GM23248 (cell line): ENCODE measurements at regions not wholly inside any gene's neighbourhood (a gene's known extent, or its start where the extent isn't known, plus 50 kb on each side); places are given as distances from the start of the nearest gene placed in this dataset.

ENCODE experiments used
- DNase-seq: peaks from one replicate; pipeline ENCODE4 v3.0.0-alpha.2; 2015
- H2AFZ ChIP-seq: fragments of 200-600 bp; sonication (generic); 2 replicates; pipeline ENCODE4 v1.6.1; 2016; ENCODE audit warnings: antibody characterized with exemption
- H3F3A ChIP-seq: fragments of 200-600 bp; sonication (generic); 2 replicates; pipeline ENCODE4 v1.6.1; 2016; ENCODE audit warnings: mild to moderate bottlenecking, antibody characterized with exemption, mixed run types; ENCODE audit not compliant: insufficient read depth
- H3K27ac ChIP-seq: fragments of 200-600 bp; sonication (generic); 2 replicates; pipeline ENCODE4 v1.5.1; 2016; ENCODE audit warnings: mild to moderate bottlenecking
- H3K27me3 ChIP-seq: fragments of 200-600 bp; sonication (generic); replicated peaks from 2 replicates; pipeline ENCODE4 v1.6.1; 2016; ENCODE audit warnings: mild to moderate bottlenecking; ENCODE audit not compliant: insufficient read depth
- H3K36me3 ChIP-seq: fragments of 200-600 bp; sonication (generic); 2 replicates; pipeline ENCODE4 v1.6.1; 2016; ENCODE audit warnings: low read depth, mild to moderate bottlenecking
- H3K4me1 ChIP-seq: fragments of 200-600 bp; sonication (generic); 2 replicates; pipeline ENCODE4 v1.6.1; 2016; ENCODE audit warnings: mild to moderate bottlenecking; ENCODE audit not compliant: insufficient read depth
- H3K4me2 ChIP-seq: fragments of 200-600 bp; sonication (generic); one replicate; pipeline ENCODE4 v1.6.1; 2016; ENCODE audit warnings: mild to moderate bottlenecking; ENCODE audit not compliant: unreplicated experiment
- H3K4me3 ChIP-seq: fragments of 200-600 bp; sonication (generic); 2 replicates; pipeline ENCODE4 v1.5.1; 2016; ENCODE audit warnings: mild to moderate bottlenecking
- H3K79me2 ChIP-seq: fragments of 200-600 bp; sonication (generic); 2 replicates; pipeline ENCODE4 v1.6.1; 2016; ENCODE audit warnings: mild to moderate bottlenecking; ENCODE audit not compliant: insufficient read depth
- H3K9ac ChIP-seq: fragments of 200-600 bp; sonication (generic); 2 replicates; pipeline ENCODE4 v1.6.1; 2016; ENCODE audit warnings: mild to moderate bottlenecking
- H3K9me2 ChIP-seq: fragments of 200-600 bp; sonication (generic); 2 replicates; pipeline ENCODE4 v1.6.1; 2016; ENCODE audit warnings: mixed run types, mild to moderate bottlenecking, moderate library complexity; ENCODE audit not compliant: insufficient read depth
- H3K9me3 ChIP-seq: fragments of 200-600 bp; sonication (generic); one replicate; pipeline ENCODE4 v1.6.1; 2017; ENCODE audit warnings: low read depth
- H4K20me1 ChIP-seq: fragments of 200-600 bp; sonication (generic); 2 replicates; pipeline ENCODE4 v1.6.0; 2016; ENCODE audit not compliant: insufficient read depth
- EZH2 ChIP-seq: fragments of 200-600 bp; sonication (generic); IDR thresholded peaks from 2 replicates; pipeline ENCODE4 v1.6.1; 2018; ENCODE audit warnings: antibody characterized with exemption, mild to moderate bottlenecking; ENCODE audit not compliant: insufficient read depth, poor library complexity, severe bottlenecking
- EZH2phosphoT487 ChIP-seq: fragments of 200-600 bp; sonication (generic); IDR thresholded peaks from 2 replicates; pipeline ENCODE4 v1.6.1; 2018; ENCODE audit warnings: antibody characterized with exemption, moderate library complexity, mild to moderate bottlenecking, low read depth; ENCODE audit not compliant: insufficient read depth
- WGBS, 2 experiments: methylation state at CpG; one replicate each; pipeline ENCODE4 v1.1.6; 2015 to 2017; ENCODE audit warnings: low lambda C conversion rate in 2 of 2, low coverage in 1 of 2; ENCODE audit errors: missing lambda C conversion rate in 2 of 2; 5-methylcytosine and 5-hydroxymethylcytosine counted together
- in situ Hi-C: fragments of 300-500 bp; cut with MboI; formaldehyde crosslinking; loops from 2 replicates; pipeline ENCODE4 v1.15.0; 2020

DNA sequence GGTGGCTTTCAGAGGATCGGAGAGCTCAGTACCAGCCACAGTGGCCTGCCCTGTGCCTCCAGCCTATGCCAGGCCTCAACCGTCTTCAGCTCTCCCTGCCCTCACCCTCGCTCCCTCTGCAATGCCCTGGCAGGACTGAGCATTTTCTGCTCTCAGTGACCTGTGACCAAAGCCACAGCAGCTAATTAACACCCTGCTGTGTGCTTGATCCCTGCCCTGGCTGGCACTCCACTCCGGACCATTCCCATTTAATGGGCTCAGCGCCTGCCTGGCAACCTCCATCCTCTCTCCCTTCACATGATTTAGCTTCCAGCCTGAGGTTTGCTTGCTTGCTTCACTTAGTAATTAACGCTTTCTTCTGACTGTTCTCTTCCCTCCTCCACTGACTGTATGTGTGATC, 287.5 kb downstream of the LRFN2 start:
- no peak overlapping the region for H3K4me2 ChIP-seq
- no peaks in the 10 kb centered on the region for H3K4me1 ChIP-seq
- TF ChIP-seq EZH2: no peak
- no peak for TF ChIP-seq EZH2phosphoT487
- no peaks in the 10 kb centered on the region for H3F3A ChIP-seq
- no peak overlapping the region for H3K4me3 ChIP-seq
- no peak overlapping the region for H2AFZ ChIP-seq
- WGBS, 2 experiments: 55 to 59% methylated on average over 6 of the region's 6 CpGs
- no peak overlapping the region for H3K9ac ChIP-seq
- DNase-seq: no peak
- H3K36me3 ChIP-seq: no peaks in the 10 kb centered on the region
- H3K79me2 ChIP-seq: no peaks in the 10 kb centered on the region
- no peaks in the 10 kb centered on the region for H3K9me2 ChIP-seq
- H3K27ac ChIP-seq: no peak overlapping the region
- in situ Hi-C loops: no loop called here
- no peaks in the 10 kb centered on the region for H3K27me3 ChIP-seq
- no peaks in the 10 kb centered on the region for H4K20me1 ChIP-seq
- no peaks in the 10 kb centered on the region for H3K9me3 ChIP-seq

DNA sequence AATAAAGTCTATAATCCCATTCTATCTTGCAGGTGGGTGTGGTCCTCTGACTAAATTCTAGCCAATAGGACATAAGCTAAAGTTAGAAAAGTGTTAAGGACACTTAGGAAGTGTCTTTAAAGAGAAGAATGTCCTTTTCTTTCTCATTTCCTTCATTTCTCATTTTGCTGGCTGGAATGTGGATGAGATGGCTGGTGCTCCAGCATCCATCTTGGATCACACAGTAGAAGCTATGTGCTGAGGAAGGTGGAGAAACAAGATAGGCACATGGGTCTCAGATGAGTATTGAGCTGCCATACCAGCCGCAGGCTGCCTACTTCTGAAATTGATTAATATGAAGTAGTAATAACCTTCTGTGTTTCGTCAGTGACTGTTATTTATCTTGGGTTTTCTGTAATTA, 289.0 kb downstream of the LRFN2 start:
- Histone ChIP-seq H4K20me1 (no peaks in the 10 kb centered on the region), H3K4me3 (no peak overlapping the region), H3K9me3 (no peaks in the 10 kb centered on the region), H3F3A (no peaks in the 10 kb centered on the region), H3K36me3 (no peaks in the 10 kb centered on the region), H3K9me2 (no peaks in the 10 kb centered on the region), H3K27me3 (no peaks in the 10 kb centered on the region), H3K79me2 (no peaks in the 10 kb centered on the region), H3K9ac (no peak overlapping the region), H3K27ac (no peak overlapping the region), H3K4me2 (no peak overlapping the region), H2AFZ (no peak overlapping the region), H3K4me1 (no peaks in the 10 kb centered on the region)
- no peak for DNase-seq
- no peak for TF ChIP-seq EZH2
- TF ChIP-seq EZH2phosphoT487: no peak
- WGBS, 2 experiments: 35 to 59% methylated on average over 2 of the region's 2 CpGs
- in situ Hi-C loops: no loop called here

DNA sequence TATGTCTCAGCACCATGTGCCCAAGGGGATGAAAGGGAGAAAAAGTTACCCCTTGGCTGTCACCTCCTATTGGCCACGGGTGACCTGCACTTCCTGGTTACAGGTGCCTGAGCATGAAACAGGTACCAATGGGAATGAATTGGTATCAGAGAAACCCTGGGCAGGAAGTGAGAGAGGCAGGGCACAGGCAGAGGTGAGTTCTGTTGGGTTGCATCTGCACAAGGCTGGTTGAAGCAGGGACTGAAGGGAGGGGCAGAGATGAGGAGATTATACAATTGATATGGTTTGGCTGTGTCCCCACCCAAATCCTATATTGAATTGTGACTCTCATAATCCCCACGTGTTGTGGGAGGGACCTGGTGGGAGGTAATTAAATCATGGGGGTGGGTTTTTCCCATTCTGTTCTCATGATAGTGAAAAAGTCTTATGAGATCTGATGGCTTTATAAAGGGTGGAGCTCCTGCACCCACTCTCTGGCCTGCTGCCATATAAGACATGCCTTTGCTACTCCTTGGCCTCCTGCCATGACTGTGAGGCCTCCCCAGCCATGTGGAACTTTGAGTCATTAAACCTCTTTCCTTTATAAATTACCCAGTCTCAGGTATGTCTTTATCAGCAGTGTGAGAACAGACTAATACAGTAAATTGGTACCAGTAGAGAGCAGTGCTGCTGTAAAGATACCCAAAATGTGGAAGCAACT, 291.8 kb downstream of the LRFN2 start:
- no peaks in the 10 kb centered on the region for H3K27me3 ChIP-seq
- no peaks in the 10 kb centered on the region for H3F3A ChIP-seq
- 18 to 26% methylated on average over 2 of the region's 2 CpGs for WGBS, 2 experiments
- H2AFZ ChIP-seq: no peak overlapping the region
- H3K4me1 ChIP-seq: no peaks in the 10 kb centered on the region
- H4K20me1 ChIP-seq: no peaks in the 10 kb centered on the region
- in situ Hi-C loops: no loop called here
- H3K4me2 ChIP-seq: no peak overlapping the region
- no peak overlapping the region for H3K27ac ChIP-seq
- TF ChIP-seq EZH2: no peak
- no peak for TF ChIP-seq EZH2phosphoT487
- H3K4me3 ChIP-seq: no peak overlapping the region
- peak; percentile 8 for DNase-seq
- H3K9me2 ChIP-seq: no peaks in the 10 kb centered on the region
- no peaks in the 10 kb centered on the region for H3K79me2 ChIP-seq
- H3K36me3 ChIP-seq: no peaks in the 10 kb centered on the region
- no peaks in the 10 kb centered on the region for H3K9me3 ChIP-seq
- no peak overlapping the region for H3K9ac ChIP-seq

DNA sequence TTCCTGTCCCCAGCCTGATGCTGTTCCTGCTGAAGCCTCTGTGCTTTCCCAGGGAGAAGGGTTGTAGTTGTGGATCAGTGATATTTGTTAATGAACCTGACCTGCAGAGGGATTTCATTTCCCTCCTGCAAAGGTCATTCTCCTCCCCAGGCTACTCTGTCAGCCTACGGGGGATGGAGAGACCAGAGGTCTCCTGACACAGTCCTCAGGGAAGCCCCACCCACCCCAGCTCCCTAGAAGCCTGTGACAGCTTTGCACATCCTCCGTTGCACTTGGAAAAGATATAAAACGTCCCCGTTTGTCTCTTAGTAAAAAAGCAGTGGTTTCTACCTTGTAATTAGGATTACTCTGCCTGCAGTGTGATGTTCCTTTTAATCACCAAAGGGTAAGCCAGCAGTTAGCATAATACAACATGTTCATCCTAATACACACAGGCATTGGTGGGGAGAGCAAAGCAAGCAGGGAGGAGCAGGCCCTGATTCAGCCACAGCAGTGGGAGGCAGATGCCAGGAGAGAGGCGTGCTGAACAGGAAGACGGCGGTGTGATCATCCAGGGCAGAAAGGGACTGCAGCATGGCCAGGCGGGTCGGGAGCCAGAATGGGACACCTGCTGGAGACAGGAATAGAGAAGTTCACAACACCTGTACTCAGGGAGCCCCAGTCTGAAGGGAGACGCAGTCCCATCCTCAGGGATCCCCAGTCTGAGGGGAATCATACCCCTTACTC, 293.5 kb downstream of the LRFN2 start:
- in situ Hi-C loops: no loop called here
- H4K20me1 ChIP-seq: no peaks in the 10 kb centered on the region

More for the DNA sequence above, 293.5 kb downstream of the LRFN2 start:
- no peaks in the 10 kb centered on the region for H3K9me3 ChIP-seq
- H3K27me3 ChIP-seq: no peaks in the 10 kb centered on the region
- no peaks in the 10 kb centered on the region for H3F3A ChIP-seq
- no peaks in the 10 kb centered on the region for H3K9me2 ChIP-seq
- no peak overlapping the region for H3K4me3 ChIP-seq
- no peak for DNase-seq
- no peak overlapping the region for H3K9ac ChIP-seq
- WGBS, 2 experiments: 30 to 32% methylated on average over 9 to 10 of the region's 10 CpGs
- no peaks in the 10 kb centered on the region for H3K36me3 ChIP-seq
- H3K4me2 ChIP-seq: no peak overlapping the region
- H3K79me2 ChIP-seq: no peaks in the 10 kb centered on the region
- no peaks in the 10 kb centered on the region for H3K4me1 ChIP-seq
- no peak overlapping the region for H3K27ac ChIP-seq
- TF ChIP-seq EZH2phosphoT487 (no peak), EZH2 (no peak)
- no peak overlapping the region for H2AFZ ChIP-seq
